ENCODE measurements at regions not wholly inside any gene's neighbourhood (a gene's known extent, or its start where the extent isn't known, plus 50 kb on each side); places are given as distances from the start of the nearest gene placed in this dataset.
"Not testable (repeated sequence)": the region's sequence is repeated elsewhere in the genome, so short reads cannot be mapped to it uniquely, and the experiment has no call there.

- DNase-seq; H3F3A ChIP-seq (ENCODE audit: low read length, unreplicated experiment); H3K36me3 ChIP-seq (ENCODE audit: low read depth, low read length); H3K27ac ChIP-seq (ENCODE audit: low read length); H3K9me3 ChIP-seq (ENCODE audit: low read length); H3K79me2 ChIP-seq (ENCODE audit: low read length); ATAC-seq; intact Hi-C loops (cut with micrococcal nuclease); H2AFZ ChIP-seq (ENCODE audit: low read length); H3K4me1 ChIP-seq (ENCODE audit: insufficient read depth, low read length); CTCF ChIA-PET; H3K9ac ChIP-seq (ENCODE audit: low read length); POLR2A ChIA-PET (ENCODE audit: unreplicated experiment); H4K20me1 ChIP-seq (ENCODE audit: low read length); BruUV-seq (replicated peaks); H3K4me2 ChIP-seq (ENCODE audit: low read length); H3K9me2 ChIP-seq (replicated peaks; ENCODE audit: low read length); H3K4me3 ChIP-seq (ENCODE audit: low read length): not testable (repeated sequence)
- peaks cover 36% of the 10 kb centered on the region for H3K27me3 ChIP-seq (ENCODE audit: low read length)
Measured at GRCh38 chr15:98100606-98101005, 140.1 kb downstream of the ARRDC4 start.

- DNase-seq = no peak
- no peak overlapping the region for H3K4me3 ChIP-seq (ENCODE audit: low read length)
- no peak for TF ChIP-seq CTCF (conservative IDR thresholded peaks at IDR 0.05; ENCODE audit: low read depth, low read length)
- TF ChIP-seq EZH2 (IDR thresholded peaks at IDR 0.05; ENCODE audit: low read length, unreplicated experiment) = no peak
- TF ChIP-seq EZH2phosphoT487 (IDR thresholded peaks at IDR 0.05; ENCODE audit: borderline replicate concordance, low read length) = no peak
- H3K9me3 ChIP-seq (ENCODE audit: low read length) = no peaks in the 10 kb centered on the region
- H3K36me3 ChIP-seq (ENCODE audit: low read depth, low read length) = no peaks in the 10 kb centered on the region
- H3K4me1 ChIP-seq (ENCODE audit: insufficient read depth, low read length) = no peaks in the 10 kb centered on the region
- H3K27ac ChIP-seq (ENCODE audit: low read length) = no peak overlapping the region
- no peaks in the 10 kb centered on the region for H3K79me2 ChIP-seq (ENCODE audit: low read length)
- POLR2A ChIA-PET (ENCODE audit: unreplicated experiment) = no interaction called here
- BruUV-seq (replicated peaks) = no TSS peak
- no peaks in the 10 kb centered on the region for H4K20me1 ChIP-seq (ENCODE audit: low read length)
- intact Hi-C loops (cut with micrococcal nuclease) = no loop called here
- peaks cover 36% of the 10 kb centered on the region for H3K27me3 ChIP-seq (ENCODE audit: low read length)
- H2AFZ ChIP-seq (ENCODE audit: low read length) = no peak overlapping the region
- no peak for ATAC-seq
- H3K9ac ChIP-seq (ENCODE audit: low read length) = no peak overlapping the region
- H3K4me2 ChIP-seq (ENCODE audit: low read length) = no peak overlapping the region
- H3K9me2 ChIP-seq (replicated peaks; ENCODE audit: low read length) = no peaks in the 10 kb centered on the region
- H3F3A ChIP-seq (ENCODE audit: low read length, unreplicated experiment) = no peaks in the 10 kb centered on the region
- CTCF ChIA-PET = no interaction called here
Measured at GRCh38 chr15:98103570-98103969, 143.1 kb downstream of the ARRDC4 start.

- H3K9me3 ChIP-seq (ENCODE audit: low read length); H3K27ac ChIP-seq (ENCODE audit: low read length); ATAC-seq; H3K9me2 ChIP-seq (replicated peaks; ENCODE audit: low read length); H3K36me3 ChIP-seq (ENCODE audit: low read depth, low read length); H3K4me1 ChIP-seq (ENCODE audit: insufficient read depth, low read length); BruUV-seq (replicated peaks); CTCF ChIA-PET; H2AFZ ChIP-seq (ENCODE audit: low read length); H3K4me2 ChIP-seq (ENCODE audit: low read length); POLR2A ChIA-PET (ENCODE audit: unreplicated experiment); H3K9ac ChIP-seq (ENCODE audit: low read length); H3F3A ChIP-seq (ENCODE audit: low read length, unreplicated experiment); H3K4me3 ChIP-seq (ENCODE audit: low read length); H4K20me1 ChIP-seq (ENCODE audit: low read length); DNase-seq; intact Hi-C loops (cut with micrococcal nuclease); H3K79me2 ChIP-seq (ENCODE audit: low read length): not testable (repeated sequence)
- peaks cover 36% of the 10 kb centered on the region for H3K27me3 ChIP-seq (ENCODE audit: low read length)
Measured at GRCh38 chr15:98104386-98105151, 144.1 kb downstream of the ARRDC4 start.

- POLR2A ChIA-PET (ENCODE audit: unreplicated experiment); CTCF ChIA-PET; DNase-seq; H3K36me3 ChIP-seq (ENCODE audit: low read depth, low read length); H4K20me1 ChIP-seq (ENCODE audit: low read length); H3F3A ChIP-seq (ENCODE audit: low read length, unreplicated experiment); ATAC-seq; BruUV-seq (replicated peaks); H3K4me3 ChIP-seq (ENCODE audit: low read length); H3K27ac ChIP-seq (ENCODE audit: low read length); H3K9me3 ChIP-seq (ENCODE audit: low read length); H3K4me1 ChIP-seq (ENCODE audit: insufficient read depth, low read length); intact Hi-C loops (cut with micrococcal nuclease); H3K9me2 ChIP-seq (replicated peaks; ENCODE audit: low read length); H3K4me2 ChIP-seq (ENCODE audit: low read length); H2AFZ ChIP-seq (ENCODE audit: low read length); H3K79me2 ChIP-seq (ENCODE audit: low read length); H3K9ac ChIP-seq (ENCODE audit: low read length): not testable (repeated sequence)
- H3K27me3 ChIP-seq (ENCODE audit: low read length) = peaks cover 22% of the 10 kb centered on the region
Measured at GRCh38 chr15:98106615-98107194, 146.2 kb downstream of the ARRDC4 start.
